HG03575 (cell line): ENCODE measurements at regions not wholly inside any gene's neighbourhood (a gene's known extent, or its start where the extent isn't known, plus 50 kb on each side); places are given as distances from the start of the nearest gene placed in this dataset.
"Not testable (repeated sequence)": the region's sequence is repeated elsewhere in the genome, so short reads cannot be mapped to it uniquely, and the experiment has no call there.

Experiments used
- ATAC-seq: cut with Tn5 transposase; IDR thresholded peaks from one replicate; pipeline ENCODE4 v1.9.1; 2021; ENCODE audit not compliant: unreplicated experiment, insufficient number of reproducible peaks, low FRiP score; ENCODE audit errors: extremely low read depth

- ATAC-seq = no peak
Observed at GRCh38 chr7:68604541-68604940, 993.7 kb upstream of the AUTS2 start.

DNA sequence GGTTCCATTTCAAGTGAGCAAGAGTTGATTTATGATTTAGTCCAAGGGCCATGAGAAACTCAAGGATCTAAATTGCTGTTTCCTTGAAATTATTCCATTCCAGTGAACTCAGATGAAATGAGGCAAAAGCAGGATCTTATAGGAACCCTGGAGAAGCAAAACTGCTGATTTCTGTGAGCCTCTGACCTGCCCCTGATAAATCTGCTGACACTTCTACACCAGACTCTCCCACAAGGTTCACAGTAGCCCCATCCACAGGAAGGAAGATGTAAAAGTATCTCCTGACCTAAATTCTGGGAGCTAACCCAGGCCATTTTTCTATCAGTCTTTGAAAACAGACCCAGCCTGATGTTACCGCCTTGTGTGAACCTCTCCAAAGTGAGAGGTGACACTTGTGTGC lies 987.6 kb upstream of the AUTS2 start:
- no peak for ATAC-seq

DNA sequence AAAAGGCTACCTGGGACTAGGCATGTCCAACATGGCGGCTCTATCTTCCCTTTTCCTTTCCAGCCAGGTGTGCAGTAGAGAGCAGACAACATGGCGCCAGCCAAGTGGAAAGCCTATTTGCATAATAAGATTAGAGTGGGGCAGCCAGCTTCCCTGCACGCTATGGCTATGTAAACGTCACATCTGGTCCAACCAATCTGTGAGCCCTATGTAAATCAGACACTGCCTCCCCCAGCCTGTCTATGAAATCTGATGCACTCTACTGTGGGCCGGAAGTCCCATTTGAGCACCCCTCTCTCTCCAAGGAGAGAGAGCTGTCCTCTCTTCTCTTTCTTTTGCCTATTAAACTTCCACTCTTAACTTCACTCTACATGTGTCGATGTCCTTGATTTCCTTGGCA lies 984.9 kb upstream of the AUTS2 start:
- ATAC-seq = no peak

DNA sequence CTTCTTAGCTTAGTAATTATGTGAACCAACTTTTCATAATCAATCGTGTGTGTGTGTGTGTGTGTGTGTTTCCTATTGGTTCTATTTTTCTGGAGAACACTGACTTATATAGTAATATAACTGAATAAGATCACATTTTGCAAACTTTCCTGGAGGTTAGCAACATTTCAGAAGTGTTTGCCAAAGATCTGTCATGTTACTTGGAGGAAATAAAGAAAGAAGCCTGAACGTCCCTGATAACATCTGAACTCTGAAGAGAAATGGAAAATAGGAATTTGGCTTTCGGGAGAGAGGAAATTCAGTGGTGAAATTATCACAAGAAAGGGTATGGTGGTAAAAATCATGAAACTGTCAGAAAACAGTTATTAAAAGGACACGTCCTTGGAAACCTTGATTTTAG lies 984.4 kb upstream of the AUTS2 start:
- no peak for ATAC-seq

DNA sequence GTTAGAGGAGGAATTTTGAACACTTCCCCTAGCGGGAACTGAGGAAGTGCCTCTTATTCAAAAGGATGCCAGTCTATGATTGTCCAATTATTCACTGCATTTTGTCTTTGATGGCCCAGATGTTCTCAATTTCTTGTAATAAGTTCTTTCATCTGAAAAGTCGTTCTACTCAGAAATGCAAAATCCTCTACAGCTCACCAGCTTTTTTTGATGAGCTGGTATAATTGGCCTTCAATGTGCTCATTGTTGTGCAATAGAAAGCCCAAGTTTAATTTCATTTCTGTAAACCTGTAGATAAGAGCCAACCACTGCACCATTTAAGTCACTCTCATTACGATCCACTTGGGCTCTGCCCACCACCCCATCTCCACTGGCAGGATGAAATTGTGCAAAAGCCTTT lies 978.7 kb upstream of the AUTS2 start:
- ATAC-seq = no peak

DNA sequence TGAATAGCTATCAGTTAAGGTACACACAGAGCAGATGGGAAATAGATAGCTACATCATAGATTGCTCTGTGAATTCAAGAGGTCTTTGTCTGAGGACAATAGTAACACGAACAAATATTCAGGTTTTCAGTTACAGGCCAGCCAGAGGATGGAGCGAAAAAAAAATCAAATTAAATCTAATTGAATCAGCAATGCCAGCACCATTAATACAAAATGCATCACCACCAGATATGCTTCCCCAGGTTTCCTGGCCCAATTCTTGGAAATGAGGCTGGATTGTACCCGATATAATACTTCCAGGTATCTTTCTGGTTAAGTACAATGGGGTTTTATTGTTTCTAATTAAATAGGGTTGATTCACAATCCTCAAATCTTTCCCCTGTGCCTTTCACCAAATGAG lies 975.8 kb upstream of the AUTS2 start:
- no peak for ATAC-seq

GRCh38 chr7:68623030-68623429 lies 975.2 kb upstream of the AUTS2 start:
- no peak for ATAC-seq

GRCh38 chr7:68627247-68627864 lies 970.9 kb upstream of the AUTS2 start:
- ATAC-seq = no peak

DNA sequence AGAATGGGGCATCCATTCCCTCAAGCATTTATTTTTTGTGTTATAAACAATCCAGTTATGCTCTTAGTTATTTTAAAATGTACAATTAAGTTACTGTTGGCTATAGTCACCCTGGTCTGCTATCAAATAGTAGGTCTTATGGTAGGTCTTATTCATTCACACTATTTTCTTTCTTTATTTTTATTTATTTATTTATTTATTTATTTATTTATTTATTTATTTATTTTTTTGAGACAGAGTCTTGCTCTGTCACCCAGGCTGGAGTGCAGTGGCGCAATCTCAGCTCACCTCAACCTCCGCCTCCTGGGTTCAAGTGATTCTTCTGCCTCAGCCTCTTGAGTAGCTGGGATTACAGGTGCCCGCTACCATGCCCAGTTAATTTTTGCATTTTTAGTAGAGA lies 967.4 kb upstream of the AUTS2 start:
- not testable (repeated sequence) for ATAC-seq

DNA sequence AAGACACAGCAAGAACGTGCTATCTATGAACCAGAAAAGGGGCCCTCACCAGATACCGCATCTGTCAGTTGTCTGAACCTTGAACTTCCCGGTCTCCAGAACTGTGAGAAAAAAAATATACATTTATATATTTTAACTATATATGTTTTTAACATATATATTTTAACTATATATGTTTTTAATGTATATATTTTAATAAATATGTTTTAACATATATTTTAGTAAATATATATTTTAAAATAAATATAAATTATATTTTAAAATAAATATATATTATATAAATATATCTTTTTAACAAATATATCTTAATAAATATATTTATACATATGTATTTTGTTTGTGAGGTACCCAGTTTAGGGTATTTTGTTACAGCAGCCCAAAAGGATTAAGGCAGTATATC lies 958.2 kb upstream of the AUTS2 start:
- ATAC-seq = no peak

DNA sequence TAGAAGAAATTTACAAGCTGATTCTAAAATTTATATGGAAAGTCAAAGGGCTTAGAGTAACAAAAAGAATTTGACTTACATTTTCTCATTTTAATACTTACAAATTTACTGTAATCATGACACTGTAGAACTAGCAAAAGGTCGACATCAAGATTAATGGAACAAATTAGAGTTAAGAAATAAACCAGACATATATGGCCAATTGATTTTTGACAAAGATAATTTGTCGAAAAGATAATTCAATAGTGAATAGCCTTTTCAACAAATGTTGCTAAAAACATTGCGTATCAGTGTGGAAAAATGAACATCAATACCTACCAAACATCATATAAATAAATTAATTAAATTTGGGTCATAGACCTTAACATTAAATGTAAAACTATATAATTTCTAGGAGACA lies 955.5 kb upstream of the AUTS2 start:
- no peak for ATAC-seq

GRCh38 chr7:68663392-68663791 lies 934.9 kb upstream of the AUTS2 start:
- no peak for ATAC-seq

DNA sequence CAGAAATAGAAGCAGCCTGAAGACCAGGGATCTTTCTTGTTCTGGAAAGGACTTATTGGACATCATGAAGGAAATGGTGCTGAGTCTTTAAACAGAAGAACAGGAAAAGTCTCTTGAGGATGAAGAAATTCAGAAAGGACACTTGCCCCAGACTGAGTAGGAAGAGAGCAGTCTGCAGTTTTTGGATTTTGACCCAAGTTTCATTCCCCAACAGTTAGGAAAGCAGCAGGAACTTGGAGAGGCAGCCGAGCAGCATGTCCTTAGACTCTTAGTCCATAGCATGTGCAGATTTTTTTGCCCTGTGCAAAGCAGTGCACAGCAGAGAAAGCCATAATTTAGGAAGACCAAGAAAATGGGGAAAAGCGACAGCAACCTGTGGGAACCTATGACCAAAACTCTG lies 927.2 kb upstream of the AUTS2 start:
- ATAC-seq = no peak

DNA sequence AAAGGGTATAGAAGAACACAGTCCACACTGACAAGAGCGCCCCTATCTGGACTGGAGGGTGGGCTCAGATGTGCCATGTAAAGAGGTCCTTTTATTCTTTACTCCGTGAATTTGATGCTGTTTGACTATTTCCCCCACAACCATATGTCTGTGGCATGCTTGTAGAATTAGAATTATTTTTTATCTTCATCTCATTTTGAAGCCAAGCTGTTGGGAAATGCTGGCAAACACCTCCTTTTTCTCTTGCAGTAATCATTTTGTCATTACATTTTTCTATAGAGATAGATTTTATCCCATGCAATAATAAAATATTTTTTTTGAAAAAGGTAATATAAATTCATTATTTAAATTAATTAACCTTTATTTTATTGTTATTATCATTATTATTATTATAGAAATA lies 926.6 kb upstream of the AUTS2 start:
- no peak for ATAC-seq

- ATAC-seq = no peak
Observed at GRCh38 chr7:68674826-68675225, 923.4 kb upstream of the AUTS2 start.

GRCh38 chr7:68676813-68677535 lies 921.3 kb upstream of the AUTS2 start:
- ATAC-seq = no peak

GRCh38 chr7:68678196-68678595 lies 920.1 kb upstream of the AUTS2 start:
- no peak for ATAC-seq

DNA sequence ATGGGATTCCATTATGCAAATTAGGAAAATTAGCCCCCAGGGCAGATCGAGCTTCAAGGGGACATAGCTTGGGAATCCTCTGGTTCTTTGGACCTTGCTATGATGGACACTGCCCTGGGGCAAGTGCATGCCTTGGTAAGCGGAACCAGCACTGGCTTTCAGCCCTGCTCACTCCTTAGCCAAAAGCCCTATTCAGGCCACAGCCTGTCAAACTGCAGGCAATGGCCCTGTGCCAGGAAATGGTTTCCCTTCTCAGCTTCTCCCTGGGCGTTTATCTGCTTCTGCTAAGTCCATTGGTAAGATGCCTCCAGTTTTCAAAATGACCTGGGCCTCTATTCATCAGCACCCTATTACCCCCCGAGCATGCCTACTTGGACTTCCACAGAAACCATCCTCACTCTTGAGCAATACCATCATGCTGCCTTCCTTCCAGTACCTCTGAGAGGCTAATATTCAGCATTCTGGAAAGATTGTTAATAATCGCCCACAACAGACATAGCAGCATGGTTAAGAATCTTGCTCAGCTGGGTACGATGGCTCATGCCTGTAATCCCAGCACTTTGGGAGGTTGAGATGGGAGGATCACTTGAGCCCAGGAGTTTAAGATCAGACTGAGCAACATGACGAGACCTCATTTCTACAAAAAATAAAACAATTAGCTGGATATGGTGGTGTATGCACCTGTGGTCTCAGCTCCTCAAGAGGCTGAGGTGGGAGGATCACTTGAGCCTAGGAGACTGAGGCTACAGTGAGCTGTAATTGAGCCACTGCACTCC lies 918.6 kb upstream of the AUTS2 start:
- ATAC-seq = no peak

DNA sequence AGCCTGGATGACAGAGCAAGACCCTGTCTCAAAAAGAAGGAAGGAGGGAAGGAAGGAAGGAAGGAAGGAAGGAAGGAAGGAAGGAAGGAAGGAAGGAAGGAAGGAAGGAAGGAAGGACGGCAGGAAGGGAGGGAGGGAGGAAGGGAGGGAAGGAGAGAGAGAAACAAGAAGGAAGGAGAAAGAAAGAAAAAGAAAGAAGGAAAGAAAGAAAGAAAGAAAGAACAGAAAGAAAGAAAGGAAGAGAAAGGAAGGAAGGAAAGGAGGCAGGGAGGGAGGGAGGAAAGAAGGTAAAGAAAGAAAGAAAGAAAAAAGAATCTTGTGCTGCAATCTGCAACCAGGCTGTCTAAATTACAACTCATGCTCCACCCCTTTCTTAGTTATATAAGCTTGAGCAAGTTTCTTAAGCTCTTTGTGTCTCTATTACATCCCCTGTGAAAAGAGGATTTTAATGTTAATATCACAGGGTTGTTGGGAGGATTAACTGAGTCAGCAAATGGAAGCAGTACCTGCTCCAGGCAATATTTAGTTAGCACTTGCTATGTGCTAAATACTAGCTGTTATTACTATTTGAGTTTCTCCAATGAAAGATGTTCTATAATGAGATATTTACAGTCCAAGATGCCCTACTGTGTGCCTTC lies 917.9 kb upstream of the AUTS2 start:
- ATAC-seq = no peak

DNA sequence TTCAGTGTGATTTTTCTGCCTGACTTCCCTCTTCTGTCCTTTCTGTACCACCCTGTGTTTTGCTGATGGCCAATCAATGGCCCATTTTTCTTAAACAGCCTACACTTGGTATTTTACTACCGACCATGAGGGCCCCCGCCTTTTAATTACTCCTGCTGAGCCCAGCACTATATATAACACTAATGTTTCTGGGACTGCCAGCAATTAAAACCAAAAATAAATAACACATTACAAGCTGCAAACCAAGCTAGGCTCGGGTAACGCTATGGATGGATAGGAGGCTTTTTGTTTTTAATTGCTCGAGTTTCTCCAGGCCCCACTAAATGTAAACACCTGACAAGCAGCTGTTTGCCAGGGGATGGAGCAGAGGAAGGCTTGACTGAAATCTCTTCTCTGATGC lies 915.4 kb upstream of the AUTS2 start:
- no peak for ATAC-seq
